Fibroblast of skin of right quadriceps (primary cell): ENCODE measurements at regions not wholly inside any gene's neighbourhood (a gene's known extent, or its start where the extent isn't known, plus 50 kb on each side); places are given as distances from the start of the nearest gene placed in this dataset.

Experiments
- DNase-seq: peaks from one replicate; pipeline ENCODE4 v3.0.0-alpha.2; 2013

DNA sequence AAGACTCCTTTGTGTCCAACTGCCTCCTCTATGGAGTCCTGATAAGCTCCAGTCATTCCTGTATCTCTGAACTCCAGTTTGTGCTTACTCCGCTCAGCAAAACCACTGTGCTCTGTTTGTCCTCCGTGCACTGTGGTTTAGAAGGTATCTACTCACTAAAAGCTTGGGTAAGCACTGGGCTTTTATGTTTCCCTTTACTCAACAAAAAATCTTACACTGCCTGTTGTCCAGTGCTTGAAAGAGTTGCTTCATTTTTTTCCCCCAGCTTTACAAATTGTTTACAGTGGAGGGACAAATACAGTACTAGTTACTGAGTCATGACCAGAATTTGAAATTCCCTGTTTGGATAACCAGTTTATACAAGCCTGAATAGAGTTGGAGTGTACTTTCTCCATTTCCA, 545.3 kb upstream of the FAT1 start:
- DNase-seq, result peak; percentile 20

DNA sequence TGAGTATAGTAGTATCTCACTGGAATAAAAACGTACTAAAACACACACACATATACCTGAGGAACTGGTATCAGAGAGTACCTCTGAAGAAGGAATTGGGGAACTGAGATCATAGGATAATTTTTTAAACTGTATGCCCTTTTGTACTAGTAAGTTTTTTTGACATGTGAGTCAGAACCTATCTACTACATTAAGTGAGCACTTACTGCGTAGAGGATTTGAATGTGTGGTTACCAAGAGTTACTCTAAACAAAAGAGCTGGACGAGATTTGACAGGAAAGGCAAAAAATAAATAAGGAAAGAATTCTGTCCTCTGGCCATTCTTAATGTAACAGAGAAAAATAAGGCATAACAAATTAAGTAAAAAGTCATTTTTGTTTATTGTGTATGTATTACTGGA, 546.5 kb upstream of the FAT1 start:
- DNase-seq, result no peak

DNA sequence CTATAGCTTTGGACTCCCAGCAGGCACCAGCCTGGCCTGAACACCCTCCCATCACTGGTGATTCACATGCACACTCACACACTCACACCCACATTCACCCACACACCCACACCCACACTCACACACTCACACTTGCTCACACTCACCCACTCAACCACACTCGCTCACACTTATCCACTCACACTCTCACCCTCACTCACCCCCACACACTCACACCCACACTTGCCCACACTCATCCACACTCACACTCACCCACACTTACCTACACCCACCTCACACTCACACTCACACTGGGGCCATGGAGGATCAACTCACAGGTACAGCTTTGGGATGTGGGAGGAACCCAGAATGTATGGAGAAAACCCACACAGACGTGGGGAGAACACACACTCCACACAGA, 548.2 kb upstream of the FAT1 start:
- DNase-seq, result no peak

DNA sequence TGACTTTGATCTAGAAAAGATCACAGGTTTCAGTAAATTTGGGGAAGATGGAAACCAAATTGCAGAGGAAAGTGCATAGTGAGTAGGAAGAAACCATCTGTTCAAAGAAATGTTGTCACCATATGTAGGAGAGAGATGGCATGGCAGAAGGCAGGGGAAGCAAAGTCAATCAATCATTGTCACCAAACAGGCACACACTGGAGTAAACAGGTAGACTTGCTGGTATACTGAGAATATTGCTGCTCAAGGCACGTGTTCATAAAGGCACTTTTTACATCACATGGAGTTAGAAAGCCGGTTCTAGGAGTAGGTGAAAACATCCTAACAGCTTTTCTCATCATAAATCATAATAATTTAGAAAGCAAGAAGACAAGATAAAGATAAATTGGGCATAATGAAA, 550.5 kb upstream of the FAT1 start:
- no peak for DNase-seq

DNA sequence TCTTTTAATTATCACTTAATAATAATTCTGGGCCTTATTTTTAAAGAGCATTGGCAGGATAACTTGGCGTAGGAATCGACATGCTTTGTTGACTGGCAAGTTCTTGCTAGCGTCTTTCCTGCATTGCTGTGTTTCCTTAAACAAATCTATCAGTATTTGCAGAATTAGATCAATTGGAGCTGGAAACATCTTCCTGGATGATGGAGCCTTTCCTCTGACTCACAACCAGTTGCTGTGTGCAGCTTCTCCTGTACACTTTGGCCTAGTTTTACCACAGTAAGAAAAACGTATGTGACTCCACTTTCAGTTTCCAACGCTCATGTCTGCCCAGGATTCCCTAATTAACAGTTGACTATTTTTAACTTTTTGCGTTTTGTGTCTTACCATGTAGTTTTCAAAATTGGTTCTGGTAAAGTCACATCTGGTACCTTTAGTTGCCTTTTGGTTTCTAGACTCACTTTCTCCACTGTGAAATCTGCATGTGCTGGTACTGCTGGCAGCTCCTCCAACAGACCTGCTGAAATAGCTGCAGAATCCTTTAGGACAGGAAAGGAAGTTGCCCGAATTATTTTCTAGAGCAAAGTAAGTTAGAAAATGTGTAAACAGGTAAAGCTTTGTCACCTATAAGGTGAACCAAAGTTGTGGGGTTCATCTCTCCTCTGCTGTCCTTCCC, 553.2 kb upstream of the FAT1 start:
- peak; percentile 22 for DNase-seq

DNA sequence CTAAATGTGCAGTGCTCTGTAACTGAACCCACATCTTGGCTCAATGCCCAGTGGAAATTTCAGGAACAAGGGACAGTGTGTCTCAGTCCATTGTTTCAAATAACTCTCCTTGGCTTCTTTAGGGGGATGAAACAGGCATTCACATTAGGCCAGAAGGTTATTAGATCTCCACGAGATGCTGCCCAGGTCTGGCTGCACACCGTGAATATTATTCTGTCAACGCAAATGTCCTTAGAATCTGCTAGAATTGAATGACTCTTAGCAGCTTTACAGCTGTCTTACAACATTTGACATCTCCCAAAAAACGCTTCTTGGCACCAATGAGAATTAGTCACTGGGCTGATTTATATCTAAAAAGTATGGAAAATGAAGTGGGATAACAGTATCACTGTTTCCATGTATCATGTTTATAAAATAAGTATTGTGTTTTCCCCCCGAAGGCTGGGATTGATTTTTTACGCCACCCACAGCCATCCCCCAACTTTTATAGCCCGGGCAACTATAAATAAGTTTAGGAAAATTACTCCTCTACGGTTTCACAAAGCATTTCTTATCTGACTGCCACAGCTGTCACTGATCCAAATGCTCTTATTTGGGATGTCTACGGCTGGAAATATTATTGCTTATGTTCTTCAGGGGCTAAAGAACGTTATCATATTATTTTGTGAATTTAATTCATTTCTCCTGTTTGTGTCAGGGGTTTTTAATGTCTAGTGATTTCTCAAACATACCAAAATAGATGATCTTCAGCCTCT, 559.7 kb upstream of the FAT1 start:
- DNase-seq, result peak; percentile 42

DNA sequence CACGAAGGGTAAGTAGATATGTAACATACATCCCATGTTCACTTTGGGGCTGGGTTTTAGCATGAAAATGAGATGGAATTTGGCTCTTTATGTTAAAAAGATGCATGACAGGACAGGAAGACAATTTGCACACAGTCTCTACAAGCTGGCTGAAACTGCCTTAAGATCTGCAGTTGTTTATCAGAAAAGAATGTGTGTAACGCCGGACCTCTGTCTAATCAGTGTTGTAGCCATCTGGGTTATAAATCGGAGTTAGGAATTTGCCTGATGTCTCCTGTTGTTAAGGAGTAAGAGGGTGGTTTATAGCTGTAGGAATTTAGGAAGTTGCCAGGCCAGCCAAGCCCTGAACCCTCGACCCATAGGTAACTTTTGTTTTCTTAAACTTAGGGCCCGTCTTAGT, 562.9 kb upstream of the FAT1 start:
- DNase-seq, result peak; percentile 65

DNA sequence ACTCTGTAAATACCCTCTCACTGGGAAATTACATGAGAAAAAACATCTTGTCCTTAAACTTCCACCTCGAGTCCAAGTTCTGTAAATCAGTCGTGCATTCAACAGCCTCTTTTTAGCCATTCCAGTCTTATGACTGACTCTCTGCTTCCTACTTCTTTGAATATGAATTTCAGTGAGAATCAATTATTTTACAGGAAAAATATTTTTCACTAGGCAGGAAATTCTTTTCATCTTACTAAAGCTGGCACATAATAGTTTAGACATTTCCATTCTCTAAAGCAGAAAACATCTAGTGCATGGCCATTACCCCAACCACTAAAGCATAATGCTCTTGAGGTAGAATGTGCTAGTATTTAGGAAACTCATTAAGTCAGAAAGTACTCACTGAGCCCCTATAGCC, 565.7 kb upstream of the FAT1 start:
- peak; percentile 51 for DNase-seq

DNA sequence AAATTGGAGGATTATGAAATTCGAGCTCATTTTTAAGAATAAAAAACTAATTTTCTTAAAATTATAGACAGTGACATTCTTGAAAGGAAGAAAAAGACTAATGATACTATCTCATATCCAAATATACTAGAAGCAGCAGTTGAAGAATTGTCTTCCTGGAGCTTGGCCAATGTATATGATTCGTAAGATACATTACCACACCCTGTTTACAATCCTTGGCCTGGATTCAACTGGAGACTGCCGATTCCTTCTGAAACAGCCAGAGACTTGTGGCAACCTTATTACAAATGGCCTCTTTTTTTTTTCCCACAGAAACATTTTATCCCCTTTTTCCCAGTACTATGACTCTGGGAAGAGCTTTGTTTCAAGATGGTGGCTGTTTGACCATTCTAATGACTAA, 571.2 kb upstream of the FAT1 start:
- DNase-seq, result peak; percentile 91

DNA sequence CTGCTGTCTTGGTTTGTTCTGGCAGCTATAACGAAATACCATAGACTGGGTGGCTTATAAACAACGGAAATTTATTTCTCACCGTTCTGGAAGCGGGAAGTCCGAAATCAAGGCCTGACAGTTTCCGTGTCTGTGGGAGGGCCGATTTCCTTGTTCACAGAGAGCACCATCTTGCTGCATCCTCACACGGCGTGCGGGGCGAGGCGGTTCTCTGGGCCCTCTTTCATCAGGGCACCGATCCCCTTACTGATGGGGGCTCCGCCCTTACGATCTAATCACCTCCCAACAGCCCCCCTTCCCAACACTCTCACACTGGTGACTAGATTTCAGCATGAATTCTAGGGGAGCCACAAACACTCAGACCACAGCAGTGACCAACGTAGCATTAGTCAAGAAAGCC, 578.3 kb upstream of the FAT1 start:
- DNase-seq, result no peak

DNA sequence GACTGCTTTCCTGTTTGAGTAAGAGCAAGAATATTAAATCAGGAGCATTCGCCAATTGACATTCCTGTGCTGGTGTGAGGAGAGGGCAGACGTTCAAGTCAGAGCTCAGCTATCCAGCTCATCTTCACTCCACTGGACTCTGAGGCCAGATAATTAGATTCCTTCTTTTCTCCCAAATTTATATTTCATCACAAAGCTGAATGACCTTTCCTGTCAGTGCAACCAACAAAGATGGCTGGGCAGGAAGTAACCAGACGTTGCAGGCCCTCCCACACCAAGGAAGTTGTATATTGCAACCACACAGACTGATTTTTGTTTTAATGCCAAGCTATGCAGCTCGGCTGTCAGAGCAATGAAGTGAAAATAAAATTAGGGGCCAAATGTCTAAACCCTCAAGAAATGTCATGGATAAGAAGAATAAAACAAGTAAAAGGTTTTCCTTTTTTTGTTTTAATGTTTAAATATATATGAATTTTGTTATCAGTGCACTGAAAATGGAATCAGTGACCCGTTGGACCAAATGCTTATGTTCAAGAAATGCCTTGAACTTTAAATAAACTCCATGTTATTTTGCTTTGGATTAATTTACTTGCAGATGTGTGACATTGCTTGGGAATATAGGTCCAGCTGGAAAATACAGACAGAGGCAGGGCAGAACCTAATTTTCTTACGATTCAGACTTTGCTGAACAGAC, 578.9 kb upstream of the FAT1 start:
- DNase-seq, result peak; percentile 45

DNA sequence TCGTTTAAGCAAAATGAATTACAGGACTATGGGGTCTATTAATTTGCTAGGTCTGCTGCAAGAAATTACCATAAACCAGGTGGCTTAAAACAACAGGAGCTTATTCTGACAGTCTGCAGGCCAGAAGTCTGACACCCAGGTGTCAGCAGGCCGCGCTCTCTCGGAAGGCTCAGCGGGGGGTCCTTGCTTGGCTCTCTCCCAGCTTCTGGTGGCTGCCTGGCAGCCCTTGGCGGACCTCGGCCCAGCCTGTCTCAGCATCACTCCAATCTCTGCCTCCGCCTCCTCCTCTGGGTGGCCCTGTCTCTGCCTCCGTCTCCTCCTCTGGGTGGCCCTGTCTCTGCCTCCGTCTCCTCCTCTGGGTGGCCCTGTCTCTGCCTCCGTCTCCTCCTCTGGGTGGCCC, 580.5 kb upstream of the FAT1 start:
- DNase-seq, result no peak

DNA sequence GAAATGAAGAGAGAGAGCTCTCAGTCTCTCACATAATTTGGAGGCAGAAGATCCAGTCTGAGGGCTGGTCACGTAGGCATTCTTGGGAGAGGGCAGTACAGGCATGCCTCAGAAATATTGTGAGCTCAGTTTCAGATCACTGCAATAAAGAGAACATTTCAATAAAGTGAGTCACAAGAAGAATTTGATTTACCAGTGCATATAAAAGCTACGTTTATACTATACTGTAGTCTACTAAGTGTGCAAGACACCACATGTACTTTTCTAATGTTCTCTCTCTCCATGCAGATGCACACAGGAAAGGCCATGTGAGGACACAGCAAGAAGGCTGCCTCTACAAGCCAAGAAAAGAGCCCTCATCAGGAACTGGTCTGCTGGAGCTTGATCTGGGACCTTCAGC, 583.5 kb upstream of the FAT1 start:
- DNase-seq, result peak; percentile 57

DNA sequence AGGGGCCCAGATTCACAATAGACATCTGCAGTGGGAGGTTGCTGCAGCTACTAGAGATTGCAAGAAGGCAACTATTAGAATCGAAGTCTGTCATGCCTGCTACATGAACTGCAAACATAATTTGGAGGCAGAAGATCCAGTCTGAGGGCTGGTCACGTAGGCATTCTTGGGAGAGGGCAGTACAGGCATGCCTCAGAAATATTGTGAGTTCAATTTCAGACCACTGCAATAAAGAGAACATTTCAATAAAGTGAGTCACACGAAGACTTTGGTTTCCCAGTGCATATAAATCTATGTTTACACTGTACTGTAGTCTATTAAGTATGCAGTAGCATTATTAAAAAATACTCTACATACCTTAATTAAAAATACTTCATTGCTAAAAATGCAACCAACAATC, 585.8 kb upstream of the FAT1 start:
- DNase-seq, result peak; percentile 89

DNA sequence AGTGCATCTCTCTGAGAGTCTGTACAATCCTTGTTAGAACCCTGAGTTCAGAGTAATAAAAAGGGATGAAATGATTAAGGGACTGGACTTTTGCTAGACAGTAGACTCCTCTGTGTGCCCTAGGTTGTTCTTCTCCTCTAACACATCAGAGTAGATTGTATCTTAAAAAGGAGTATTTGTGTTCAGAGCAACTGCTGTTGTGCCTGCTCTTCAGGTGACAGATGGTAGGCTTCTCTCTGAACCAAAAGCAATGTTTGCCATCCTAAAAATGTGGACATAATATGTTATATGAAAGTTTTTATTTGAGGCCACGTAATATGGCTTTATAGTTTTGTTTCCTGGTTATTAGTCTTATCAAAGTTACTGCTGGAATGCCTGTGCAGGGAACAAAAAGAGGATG, 588.6 kb upstream of the FAT1 start:
- no peak for DNase-seq

DNA sequence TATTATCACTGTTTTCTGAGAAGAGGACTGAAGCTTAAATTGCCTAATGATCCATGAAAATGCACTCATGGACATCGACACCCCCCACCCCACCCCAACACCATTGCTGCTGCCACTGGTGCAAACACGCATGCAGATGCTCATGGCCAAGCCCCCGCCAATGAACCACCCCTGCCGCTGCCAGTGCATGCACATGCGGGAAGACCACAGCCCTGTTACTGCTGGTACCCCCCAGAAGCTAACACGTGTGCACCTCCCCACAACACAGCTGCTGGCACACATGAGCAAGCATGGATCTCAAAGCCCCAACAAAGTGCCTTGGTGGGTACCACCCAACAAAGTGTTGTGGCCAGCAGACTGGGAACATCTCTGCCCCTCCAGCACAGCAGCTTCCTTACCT, 594.1 kb upstream of the FAT1 start:
- DNase-seq, result no peak

DNA sequence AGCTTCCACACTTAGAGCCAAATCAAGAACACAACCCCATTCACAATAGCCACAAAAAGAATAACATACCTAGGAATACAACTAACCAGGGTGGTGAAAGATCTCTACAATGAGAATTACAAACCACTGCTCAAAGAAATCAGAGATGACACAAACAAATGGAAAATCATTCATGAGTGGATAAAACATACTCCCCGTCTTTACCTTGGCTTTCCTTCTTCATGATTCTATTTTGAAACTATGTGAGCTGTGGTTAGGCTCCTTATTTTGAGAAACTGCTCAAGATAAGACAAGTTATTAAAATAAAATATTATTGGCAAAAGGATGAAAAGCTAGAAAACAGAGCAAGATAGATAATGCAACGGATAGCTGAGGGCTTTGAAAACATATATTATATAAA, 598.1 kb upstream of the FAT1 start:
- no peak for DNase-seq

DNA sequence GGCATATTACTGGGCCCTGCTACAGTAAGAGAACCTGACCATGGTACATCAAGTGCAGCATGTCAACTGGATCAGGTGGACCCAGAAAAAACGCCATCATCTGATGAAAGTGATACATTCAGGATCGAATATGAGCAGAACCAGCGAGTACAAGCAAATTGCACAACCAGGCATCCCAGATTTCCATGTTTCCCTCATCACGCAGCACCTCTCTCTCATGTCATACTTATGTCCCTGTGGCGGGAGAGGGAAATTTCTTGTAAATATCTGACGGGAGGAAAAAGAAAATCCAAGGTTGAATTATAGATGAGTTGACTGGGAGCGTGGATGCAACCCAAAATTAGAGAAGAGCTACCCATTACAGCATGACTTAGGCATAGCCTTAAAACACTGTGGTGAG, 608.5 kb upstream of the FAT1 start:
- no peak for DNase-seq

DNA sequence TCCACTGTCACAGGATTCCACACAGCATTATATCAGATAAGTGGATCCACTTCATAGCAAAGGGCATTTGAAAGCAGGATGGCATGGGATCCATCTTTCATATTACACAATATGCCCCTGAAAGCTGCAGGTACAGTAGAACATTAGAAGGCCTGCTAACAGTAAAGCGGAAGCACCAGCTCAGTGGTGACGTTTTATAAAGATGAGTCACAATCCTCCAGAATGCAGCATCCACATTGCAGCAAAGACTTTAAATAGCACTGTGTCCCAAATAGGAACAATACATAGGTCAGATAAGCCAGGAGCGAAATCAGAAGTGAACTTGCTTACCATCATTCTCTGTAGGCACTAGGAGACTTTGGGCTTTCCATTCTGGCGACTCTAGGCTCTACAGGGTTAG, 609.5 kb upstream of the FAT1 start:
- DNase-seq, result no peak

DNA sequence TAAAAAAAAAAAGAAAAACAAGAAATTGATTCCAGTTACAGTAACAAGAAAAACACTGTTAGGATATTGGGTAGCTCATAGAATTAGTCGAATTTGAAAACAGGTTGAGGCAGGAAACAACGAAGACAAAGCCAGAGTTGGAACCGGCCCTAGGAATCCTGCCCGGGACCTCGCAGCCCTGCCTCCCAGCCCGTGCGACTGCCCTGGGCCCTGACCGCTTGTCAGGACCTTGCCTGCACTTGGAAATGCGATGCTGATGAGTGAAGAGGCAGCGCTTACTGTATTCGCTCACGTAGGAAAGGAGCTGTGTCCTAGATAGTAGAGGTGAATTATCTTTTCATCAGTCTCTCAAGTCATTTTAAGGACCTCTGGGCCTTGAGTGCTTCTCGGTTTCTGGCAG, 611.7 kb upstream of the FAT1 start:
- DNase-seq, result no peak

DNA sequence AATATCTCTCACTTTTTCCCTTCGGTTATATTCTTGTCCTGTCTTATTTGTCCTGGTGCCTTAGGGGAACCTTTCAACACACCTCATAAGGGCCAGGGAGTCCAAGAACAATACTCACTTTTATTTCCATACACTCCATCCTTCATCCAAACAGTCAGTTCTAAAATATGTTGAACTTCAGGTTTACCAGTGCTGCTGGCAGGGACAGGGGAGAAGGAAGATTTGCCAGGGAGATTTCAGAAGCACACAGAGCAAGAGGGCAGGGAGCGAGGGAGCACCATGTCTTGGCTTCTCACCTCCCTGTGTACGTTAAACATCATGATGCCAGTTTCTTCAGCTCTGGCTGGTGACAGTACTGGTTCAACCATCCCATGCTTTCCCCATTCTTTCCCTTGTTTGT, 631.1 kb upstream of the FAT1 start:
- DNase-seq, result no peak

DNA sequence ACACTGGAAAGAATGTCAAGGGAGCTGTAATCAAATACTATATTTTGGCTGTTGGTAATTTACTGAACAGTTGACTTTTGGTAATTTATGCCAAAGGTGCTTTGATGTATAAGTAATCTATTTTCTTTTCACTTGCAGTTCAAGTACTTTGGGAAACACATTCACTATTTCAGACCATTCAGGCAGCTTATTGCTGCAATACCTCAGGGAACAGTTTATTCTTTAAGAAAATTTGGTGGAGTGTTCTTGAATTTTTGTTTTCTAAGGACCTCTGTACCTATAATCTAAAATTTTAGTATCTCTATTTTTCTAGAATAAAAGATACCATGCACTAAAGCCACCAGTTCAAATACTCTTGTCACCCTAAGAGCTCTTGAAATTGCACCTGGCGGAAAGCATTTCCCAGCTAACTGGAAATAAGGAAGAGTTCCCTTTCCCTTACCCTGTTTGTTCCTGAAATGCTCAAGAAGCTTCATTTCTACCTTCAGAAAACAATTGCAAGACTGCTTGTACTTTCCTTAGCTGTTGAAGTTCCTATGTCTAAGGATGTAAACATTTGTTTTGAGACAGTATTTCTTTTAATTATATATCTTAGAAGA, 633.5 kb upstream of the FAT1 start:
- no peak for DNase-seq

DNA sequence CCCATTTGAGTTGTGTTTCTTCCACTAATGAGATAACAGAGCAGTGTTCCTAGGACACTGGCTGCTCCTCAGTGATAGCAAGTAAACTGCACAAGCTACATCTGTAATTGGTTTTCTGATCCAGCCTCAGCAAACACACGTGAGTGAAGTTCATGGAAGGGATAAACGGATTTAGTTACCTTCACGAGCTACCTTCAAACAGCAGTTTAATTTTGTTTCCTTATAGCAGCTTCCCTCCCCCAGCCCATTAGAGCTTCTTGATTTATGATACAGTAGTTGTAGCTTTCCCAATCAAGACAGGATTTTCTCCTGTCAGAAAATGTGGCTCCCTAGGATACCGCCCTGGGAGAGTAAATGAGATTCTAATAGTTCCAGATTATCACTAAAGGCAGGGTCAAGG, 634.2 kb upstream of the FAT1 start:
- DNase-seq, result no peak
